Activated CD4-positive, alpha-beta T cell treated with anti-CD3 and anti-CD28 coated beads, Interleukin-2, amount 10 ng/mL, durations not matched to agents 24 days and 14 days (primary cell): ENCODE measurements at regions not wholly inside any gene's neighbourhood (a gene's known extent, or its start where the extent isn't known, plus 50 kb on each side); places are given as distances from the start of the nearest gene placed in this dataset.
A peak's percentile ranks its signal among the peaks of the same experiment; 100 is the strongest.
"Not testable (repeated sequence)": the region's sequence is repeated elsewhere in the genome, so short reads cannot be mapped to it uniquely, and the experiment has no call there.

Experiments
- DNase-seq: peaks from one replicate; pipeline ENCODE4 v3.0.0; 2022
- H3K27ac Mint-ChIP-seq: one replicate; pipeline ENCODE4 v1.8.0; 2022; ENCODE audit warnings: mild to moderate bottlenecking, mixed read lengths
- H3K27me3 Mint-ChIP-seq: one replicate; pipeline ENCODE4 v1.8.0; 2022; ENCODE audit warnings: mixed read lengths
- H3K36me3 Mint-ChIP-seq: one replicate; pipeline ENCODE4 v1.8.0; 2022; ENCODE audit warnings: low read depth, mild to moderate bottlenecking, mixed read lengths
- H3K4me1 Mint-ChIP-seq: one replicate; pipeline ENCODE4 v1.8.0; 2021; ENCODE audit warnings: mixed read lengths
- H3K4me3 Mint-ChIP-seq: one replicate; pipeline ENCODE4 v1.8.0; 2022; ENCODE audit warnings: mild to moderate bottlenecking, moderate library complexity, mixed read lengths
- H3K9me3 Mint-ChIP-seq: one replicate; pipeline ENCODE4 v1.8.0; 2021; ENCODE audit warnings: mixed read lengths
- intact Hi-C: fragments of 100-400 bp; cut with micrococcal nuclease; formaldehyde crosslinking; loops from one replicate; pipeline ENCODE4 v1.15.1; 2023

DNA sequence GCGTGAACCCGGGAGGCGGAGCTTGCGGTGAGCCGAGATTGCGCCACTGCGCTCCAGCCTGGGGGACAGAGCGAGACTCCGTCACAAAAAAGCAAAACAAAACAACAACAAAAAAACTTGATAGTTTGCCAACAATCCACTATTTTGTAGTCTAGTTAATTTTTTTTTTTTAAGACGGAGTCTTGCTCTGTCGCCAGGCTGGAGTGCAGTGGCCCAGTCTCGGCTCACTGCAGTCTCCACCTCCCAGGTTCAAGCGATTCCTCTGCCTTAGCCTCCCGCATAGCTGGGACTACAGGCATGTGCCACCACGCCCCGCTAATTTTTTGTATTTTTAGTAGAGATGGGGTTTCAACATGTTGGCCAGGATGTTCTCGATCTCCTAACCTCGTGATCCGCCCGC lies 71.2 kb upstream of the ACBD5 start:
- H3K36me3 Mint-ChIP-seq, H3K4me1 Mint-ChIP-seq, intact Hi-C loops, H3K27ac Mint-ChIP-seq, H3K9me3 Mint-ChIP-seq, DNase-seq, H3K4me3 Mint-ChIP-seq, H3K27me3 Mint-ChIP-seq: not testable (repeated sequence)

DNA sequence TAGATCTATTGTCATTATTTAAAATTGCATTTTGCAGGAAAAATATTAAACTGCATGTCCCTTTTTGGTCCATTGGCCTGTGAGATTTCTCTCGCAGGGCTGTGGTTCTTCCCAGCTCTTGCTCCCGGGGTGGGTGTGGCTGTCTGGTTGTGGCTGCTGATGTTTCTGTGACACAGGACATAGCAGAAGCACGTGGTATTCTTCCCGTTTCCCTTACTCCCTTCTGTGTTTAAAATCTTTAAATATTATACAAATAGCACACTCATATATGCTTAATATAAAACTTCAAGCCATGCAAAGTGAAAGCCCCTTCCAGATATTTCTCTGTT lies 57.9 kb upstream of the ACBD5 start:
- DNase-seq, intact Hi-C loops, H3K27ac Mint-ChIP-seq, H3K4me3 Mint-ChIP-seq, H3K36me3 Mint-ChIP-seq, H3K4me1 Mint-ChIP-seq, H3K9me3 Mint-ChIP-seq: not testable (repeated sequence)
- H3K27me3 Mint-ChIP-seq: peaks cover 12% of the 10 kb centered on the region

GRCh38 chr10:27297844-27298521 lies 57.4 kb upstream of the ACBD5 start:
- DNase-seq: no peak
- no peaks in the 10 kb centered on the region for H3K36me3 Mint-ChIP-seq
- peaks cover 12% of the 10 kb centered on the region for H3K27me3 Mint-ChIP-seq
- intact Hi-C loops: no loop called here
- peaks cover 6% of the 10 kb centered on the region for H3K4me1 Mint-ChIP-seq
- no peak overlapping the region for H3K4me3 Mint-ChIP-seq
- H3K27ac Mint-ChIP-seq: no peak overlapping the region
- H3K9me3 Mint-ChIP-seq: no peaks in the 10 kb centered on the region

- intact Hi-C loops, H3K9me3 Mint-ChIP-seq, H3K36me3 Mint-ChIP-seq, H3K27me3 Mint-ChIP-seq, H3K4me3 Mint-ChIP-seq, DNase-seq, H3K27ac Mint-ChIP-seq: not testable (repeated sequence)
- H3K4me1 Mint-ChIP-seq: peaks cover 14% of the 10 kb centered on the region
Measured at GRCh38 chr10:27296285-27296684, 55.7 kb upstream of the ACBD5 start.

- Mint-ChIP-seq H3K4me3 (peak overlapping the region; percentile 66), H3K4me1 (peaks cover 11% of the 10 kb centered on the region), H3K27ac (peak overlapping the region; percentile 25)
- DNase-seq, H3K9me3 Mint-ChIP-seq, intact Hi-C loops, H3K27me3 Mint-ChIP-seq, H3K36me3 Mint-ChIP-seq: not testable (repeated sequence)
Measured at GRCh38 chr10:27291253-27291895, 50.8 kb upstream of the ACBD5 start.
